ENCODE measurements at regions not wholly inside any gene's neighbourhood (a gene's known extent, or its start where the extent isn't known, plus 50 kb on each side); places are given as distances from the start of the nearest gene placed in this dataset.

- Histone ChIP-seq H3K36me3 (ENCODE audit: insufficient read depth, low read length) (no peaks in the 10 kb centered on the region), H3K27me3 (ENCODE audit: insufficient read depth, low read length, poor library complexity, severe bottlenecking) (no peaks in the 10 kb centered on the region), H3K4me3 (ENCODE audit: low read length, poor library complexity, severe bottlenecking) (no peak overlapping the region), H3K4me2 (ENCODE audit: low read depth, low read length, poor library complexity, severe bottlenecking) (no peak overlapping the region), H3K9me2 (replicated peaks; ENCODE audit: low read depth, low read length) (no peaks in the 10 kb centered on the region), H3K4me1 (ENCODE audit: insufficient read depth, low read length, poor library complexity, severe bottlenecking) (no peaks in the 10 kb centered on the region), H3F3A (ENCODE audit: low read depth) (no peaks in the 10 kb centered on the region), H2AFZ (ENCODE audit: low read length) (no peak overlapping the region), H3K79me2 (ENCODE audit: insufficient read depth, low read length) (no peaks in the 10 kb centered on the region), H3K9ac (ENCODE audit: low read depth, low read length, poor library complexity, severe bottlenecking) (no peak overlapping the region), H4K20me1 (ENCODE audit: insufficient read depth, low read length, poor library complexity, severe bottlenecking) (no peaks in the 10 kb centered on the region), H3K9me3 (ENCODE audit: insufficient read depth, low read depth, low read length) (peaks cover 12% of the 10 kb centered on the region; the same call in 1 of the 2 replicates)
- TF ChIP-seq EZH2phosphoT487 (IDR thresholded peaks at IDR 0.05; ENCODE audit: borderline replicate concordance): no peak
- no peak for TF ChIP-seq CTCF (conservative IDR thresholded peaks at IDR 0.05; ENCODE audit: low read length)
Measured at GRCh38 chr22:47602732-47603131, 840.3 kb downstream of the TBC1D22A start.

DNA sequence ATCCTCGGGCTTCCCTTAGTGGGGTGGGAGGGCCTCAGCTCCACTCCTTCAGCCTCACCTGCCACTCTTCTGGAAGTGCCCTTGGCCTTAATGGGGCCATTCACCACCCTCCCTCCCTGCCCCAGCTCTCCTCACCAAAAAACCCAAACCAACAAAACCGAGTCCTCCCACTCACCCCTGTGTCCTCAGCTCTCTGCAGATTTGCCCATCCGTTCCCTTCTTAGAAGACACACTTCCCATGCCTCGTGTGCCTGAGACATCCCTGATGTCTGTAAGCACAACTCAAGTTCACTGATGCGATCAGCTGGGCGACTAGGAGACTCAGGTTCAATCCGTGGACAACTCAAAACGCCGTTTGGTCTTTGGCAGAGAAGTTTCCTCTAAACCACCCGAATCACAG, 839.2 kb downstream of the TBC1D22A start:
- Histone ChIP-seq H3K4me1 (ENCODE audit: insufficient read depth, low read length, poor library complexity, severe bottlenecking) (no peaks in the 10 kb centered on the region), H3K79me2 (ENCODE audit: insufficient read depth, low read length) (no peaks in the 10 kb centered on the region), H3K9ac (ENCODE audit: low read depth, low read length, poor library complexity, severe bottlenecking) (no peak overlapping the region), H3K9me2 (replicated peaks; ENCODE audit: low read depth, low read length) (no peaks in the 10 kb centered on the region), H2AFZ (ENCODE audit: low read length) (no peak overlapping the region), H3K9me3 (ENCODE audit: insufficient read depth, low read depth, low read length) (peaks cover 12% of the 10 kb centered on the region; the same call in 1 of the 2 replicates), H3K27me3 (ENCODE audit: insufficient read depth, low read length, poor library complexity, severe bottlenecking) (no peaks in the 10 kb centered on the region), H3F3A (ENCODE audit: low read depth) (no peaks in the 10 kb centered on the region), H4K20me1 (ENCODE audit: insufficient read depth, low read length, poor library complexity, severe bottlenecking) (no peaks in the 10 kb centered on the region), H3K4me2 (ENCODE audit: low read depth, low read length, poor library complexity, severe bottlenecking) (no peak overlapping the region), H3K36me3 (ENCODE audit: insufficient read depth, low read length) (no peaks in the 10 kb centered on the region), H3K4me3 (ENCODE audit: low read length, poor library complexity, severe bottlenecking) (no peak overlapping the region)
- no peak for TF ChIP-seq EZH2phosphoT487 (IDR thresholded peaks at IDR 0.05; ENCODE audit: borderline replicate concordance)
- no peak for TF ChIP-seq CTCF (conservative IDR thresholded peaks at IDR 0.05; ENCODE audit: low read length)

- H3K4me3 ChIP-seq (ENCODE audit: low read length, poor library complexity, severe bottlenecking): no peak overlapping the region
- no peak overlapping the region for H3K9ac ChIP-seq (ENCODE audit: low read depth, low read length, poor library complexity, severe bottlenecking)
- TF ChIP-seq EZH2phosphoT487 (IDR thresholded peaks at IDR 0.05; ENCODE audit: borderline replicate concordance) (no peak), CTCF (conservative IDR thresholded peaks at IDR 0.05; ENCODE audit: low read length) (no peak)
- no peaks in the 10 kb centered on the region for H3K4me1 ChIP-seq (ENCODE audit: insufficient read depth, low read length, poor library complexity, severe bottlenecking)
- no peaks in the 10 kb centered on the region for H3K36me3 ChIP-seq (ENCODE audit: insufficient read depth, low read length)
- no peaks in the 10 kb centered on the region for H4K20me1 ChIP-seq (ENCODE audit: insufficient read depth, low read length, poor library complexity, severe bottlenecking)
- no peak overlapping the region for H2AFZ ChIP-seq (ENCODE audit: low read length)
- no peaks in the 10 kb centered on the region for H3K79me2 ChIP-seq (ENCODE audit: insufficient read depth, low read length)
- no peaks in the 10 kb centered on the region for H3F3A ChIP-seq (ENCODE audit: low read depth)
- H3K27me3 ChIP-seq (ENCODE audit: insufficient read depth, low read length, poor library complexity, severe bottlenecking): no peaks in the 10 kb centered on the region
- no peaks in the 10 kb centered on the region for H3K9me2 ChIP-seq (replicated peaks; ENCODE audit: low read depth, low read length)
- peaks cover 12% of the 10 kb centered on the region; the same call in 1 of the 2 replicates for H3K9me3 ChIP-seq (ENCODE audit: insufficient read depth, low read depth, low read length)
- no peak overlapping the region for H3K4me2 ChIP-seq (ENCODE audit: low read depth, low read length, poor library complexity, severe bottlenecking)
Measured at GRCh38 chr22:47600791-47601625, 838.6 kb downstream of the TBC1D22A start.
